Endodermal cell (in vitro differentiated cells): ENCODE measurements at regions not wholly inside any gene's neighbourhood (a gene's known extent, or its start where the extent isn't known, plus 50 kb on each side); places are given as distances from the start of the nearest gene placed in this dataset.

Source experiments
- DNase-seq: peaks from one replicate; pipeline ENCODE4 v3.0.0-alpha.2; 2017
- H3K27ac ChIP-seq: 2 replicates; pipeline ENCODE4 v1.5.1; 2013; ENCODE audit warnings: mild to moderate bottlenecking, low read depth, low read length, moderate library complexity
- H3K27me3 ChIP-seq: 2 replicates; pipeline ENCODE4 v1.6.1; 2013; ENCODE audit warnings: mild to moderate bottlenecking, low read length, moderate library complexity; ENCODE audit not compliant: insufficient read depth, control insufficient read depth, poor library complexity, severe bottlenecking
- H3K36me3 ChIP-seq: 2 replicates; pipeline ENCODE4 v1.7.0; 2013; ENCODE audit warnings: mild to moderate bottlenecking, low read length, moderate library complexity; ENCODE audit not compliant: control insufficient read depth, insufficient read depth
- H3K4me1 ChIP-seq: one replicate; pipeline ENCODE4 v1.7.0; 2013; ENCODE audit warnings: low read length; ENCODE audit not compliant: control insufficient read depth, insufficient read depth
- H3K4me3 ChIP-seq: 2 replicates; pipeline ENCODE4 v1.5.1; 2013; ENCODE audit warnings: mild to moderate bottlenecking, low read length, moderate library complexity
- H3K9ac ChIP-seq: 2 replicates; pipeline ENCODE4 v1.6.1; 2013; ENCODE audit warnings: mild to moderate bottlenecking, low read length, moderate library complexity; ENCODE audit not compliant: poor library complexity, severe bottlenecking; ENCODE audit errors: extremely low read depth
- H3K9me3 ChIP-seq: 2 replicates; pipeline ENCODE4 v1.6.1; 2013; ENCODE audit warnings: mild to moderate bottlenecking, low read length, moderate library complexity; ENCODE audit not compliant: control insufficient read depth
- H3K27ac Mint-ChIP-seq: 2 replicates; pipeline ENCODE4 v1.8.0; 2020; ENCODE audit warnings: mixed read lengths
- H3K27me3 Mint-ChIP-seq: 2 replicates; pipeline ENCODE4 v1.8.0; 2021; ENCODE audit warnings: mild to moderate bottlenecking, mixed read lengths; ENCODE audit not compliant: insufficient read depth
- H3K36me3 Mint-ChIP-seq: 2 replicates; pipeline ENCODE4 v1.8.0; 2020; ENCODE audit warnings: low read depth, mixed read lengths
- H3K4me1 Mint-ChIP-seq: 2 replicates; pipeline ENCODE4 v1.8.0; 2020; ENCODE audit warnings: mixed read lengths
- H3K4me3 Mint-ChIP-seq: 2 replicates; pipeline ENCODE4 v1.8.0; 2020; ENCODE audit warnings: mild to moderate bottlenecking, moderate library complexity, mixed read lengths
- H3K9me3 Mint-ChIP-seq: 2 replicates; pipeline ENCODE4 v1.8.0; 2020; ENCODE audit warnings: mild to moderate bottlenecking, mixed read lengths
- CTCF ChIP-seq: fragments of 200-600 bp; sonication (generic); conservative IDR thresholded peaks from 2 replicates; pipeline ENCODE4 v1.5.0; 2021; ENCODE audit warnings: antibody characterized with exemption, mild to moderate bottlenecking
- WGBS, 2 experiments: methylation state at CpG; one replicate each; pipeline versions ENCODE4 v1.1.5 to v1.1.7; 2013; ENCODE audit warnings: missing lambda C conversion rate in 2 of 2, mixed read lengths in 1 of 2; ENCODE audit not compliant: insufficient coverage in 1 of 2, insufficient read length in 1 of 2; 5-methylcytosine and 5-hydroxymethylcytosine counted together

GRCh38 chr9:12290166-12290869 lies 402.9 kb upstream of the TYRP1 start:
- Histone ChIP-seq H3K9me3 (no peaks in the 10 kb centered on the region), H3K4me1 (no peaks in the 10 kb centered on the region), H3K36me3 (no peaks in the 10 kb centered on the region), H3K4me3 (no peak overlapping the region), H3K27me3 (no peaks in the 10 kb centered on the region), H3K27ac (no peak overlapping the region), H3K9ac (no peak overlapping the region)
- H3K27ac Mint-ChIP-seq, result no peak overlapping the region
- no peaks in the 10 kb centered on the region for H3K9me3 Mint-ChIP-seq
- no peaks in the 10 kb centered on the region for H3K36me3 Mint-ChIP-seq
- no peak for DNase-seq
- WGBS, 2 experiments, result 92 to 97% methylated on average over 2 to 3 of the region's 3 CpGs
- H3K27me3 Mint-ChIP-seq, result no peaks in the 10 kb centered on the region
- H3K4me3 Mint-ChIP-seq, result no peak overlapping the region
- TF ChIP-seq CTCF, result no peak
- H3K4me1 Mint-ChIP-seq, result peaks cover 7% of the 10 kb centered on the region

- TF ChIP-seq CTCF, result no peak
- 95 to 100% methylated on average over 1 of the region's 1 CpG for WGBS, 2 experiments
Measured at GRCh38 chr9:12305211-12305610, 388.0 kb upstream of the TYRP1 start.

GRCh38 chr9:12314589-12314988 lies 378.6 kb upstream of the TYRP1 start:
- Mint-ChIP-seq H3K4me1 (no peaks in the 10 kb centered on the region), H3K36me3 (no peaks in the 10 kb centered on the region), H3K9me3 (peaks cover 31% of the 10 kb centered on the region), H3K27ac (no peak overlapping the region), H3K4me3 (no peak overlapping the region), H3K27me3 (no peaks in the 10 kb centered on the region)
- Histone ChIP-seq H3K27me3 (no peaks in the 10 kb centered on the region), H3K4me3 (no peak overlapping the region), H3K9ac (no peak overlapping the region), H3K9me3 (peaks cover 5% of the 10 kb centered on the region), H3K27ac (no peak overlapping the region), H3K36me3 (no peaks in the 10 kb centered on the region), H3K4me1 (peaks cover 3% of the 10 kb centered on the region)
- WGBS, 2 experiments, result 93 to 100% methylated on average over 2 to 4 of the region's 4 CpGs
- no peak for DNase-seq
- TF ChIP-seq CTCF, result no peak

More at GRCh38 chr9:12305211-12305610, 388.0 kb upstream of the TYRP1 start:
- no peaks in the 10 kb centered on the region for H3K27me3 Mint-ChIP-seq
- no peaks in the 10 kb centered on the region for H3K36me3 ChIP-seq
- no peak overlapping the region for H3K9ac ChIP-seq
- no peaks in the 10 kb centered on the region for H3K4me1 ChIP-seq
- H3K9me3 Mint-ChIP-seq, result peaks cover 7% of the 10 kb centered on the region
- no peak overlapping the region for H3K27ac Mint-ChIP-seq
- H3K27me3 ChIP-seq, result no peaks in the 10 kb centered on the region
- H3K27ac ChIP-seq, result no peak overlapping the region
- DNase-seq, result no peak
- H3K9me3 ChIP-seq, result peaks cover 5% of the 10 kb centered on the region
- H3K4me3 ChIP-seq, result no peak overlapping the region
- no peaks in the 10 kb centered on the region for H3K4me1 Mint-ChIP-seq
- H3K36me3 Mint-ChIP-seq, result no peaks in the 10 kb centered on the region
- no peak overlapping the region for H3K4me3 Mint-ChIP-seq
